ENCODE measurements at regions not wholly inside any gene's neighbourhood (a gene's known extent, or its start where the extent isn't known, plus 50 kb on each side); places are given as distances from the start of the nearest gene placed in this dataset.

DNA sequence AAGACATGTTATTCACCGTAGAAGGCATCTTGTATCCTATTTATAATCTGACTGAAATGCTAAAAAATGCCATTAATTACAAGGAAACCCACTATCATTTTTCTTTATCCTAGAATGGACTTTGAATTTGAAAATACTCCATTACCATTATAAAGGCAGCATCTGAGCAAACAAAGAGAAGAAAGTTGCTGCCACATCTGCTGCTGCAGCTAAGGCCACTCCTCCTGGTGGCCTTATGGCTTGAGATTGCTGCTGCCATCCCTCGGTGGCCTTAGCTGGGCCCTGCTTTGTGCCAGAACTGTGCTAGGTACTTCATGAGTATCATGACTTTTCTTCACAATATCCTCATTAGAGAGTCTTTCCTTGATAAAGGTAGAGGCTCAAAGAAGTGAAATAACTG is 1210.1 kb upstream of the TENM4 start:
- DNase-seq (no peak), ATAC-seq (no peak)
- Histone ChIP-seq H3K27me3 (ENCODE audit: low read depth) (no peaks in the 10 kb centered on the region), H3K9me3 (no peaks in the 10 kb centered on the region), H3K36me3 (no peaks in the 10 kb centered on the region), H3K4me1 (no peaks in the 10 kb centered on the region), H3K27ac (no peak overlapping the region), H3K4me3 (no peak overlapping the region)
- intact Hi-C loops (cut with DNase I): no loop called here
- TF ChIP-seq, protein P1, sequence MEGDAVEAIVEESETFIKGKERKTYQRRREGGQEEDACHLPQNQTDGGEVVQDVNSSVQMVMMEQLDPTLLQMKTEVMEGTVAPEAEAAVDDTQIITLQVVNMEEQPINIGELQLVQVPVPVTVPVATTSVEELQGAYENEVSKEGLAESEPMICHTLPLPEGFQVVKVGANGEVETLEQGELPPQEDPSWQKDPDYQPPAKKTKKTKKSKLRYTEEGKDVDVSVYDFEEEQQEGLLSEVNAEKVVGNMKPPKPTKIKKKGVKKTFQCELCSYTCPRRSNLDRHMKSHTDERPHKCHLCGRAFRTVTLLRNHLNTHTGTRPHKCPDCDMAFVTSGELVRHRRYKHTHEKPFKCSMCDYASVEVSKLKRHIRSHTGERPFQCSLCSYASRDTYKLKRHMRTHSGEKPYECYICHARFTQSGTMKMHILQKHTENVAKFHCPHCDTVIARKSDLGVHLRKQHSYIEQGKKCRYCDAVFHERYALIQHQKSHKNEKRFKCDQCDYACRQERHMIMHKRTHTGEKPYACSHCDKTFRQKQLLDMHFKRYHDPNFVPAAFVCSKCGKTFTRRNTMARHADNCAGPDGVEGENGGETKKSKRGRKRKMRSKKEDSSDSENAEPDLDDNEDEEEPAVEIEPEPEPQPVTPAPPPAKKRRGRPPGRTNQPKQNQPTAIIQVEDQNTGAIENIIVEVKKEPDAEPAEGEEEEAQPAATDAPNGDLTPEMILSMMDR (IDR thresholded peaks at IDR 0.05): no peak

DNA sequence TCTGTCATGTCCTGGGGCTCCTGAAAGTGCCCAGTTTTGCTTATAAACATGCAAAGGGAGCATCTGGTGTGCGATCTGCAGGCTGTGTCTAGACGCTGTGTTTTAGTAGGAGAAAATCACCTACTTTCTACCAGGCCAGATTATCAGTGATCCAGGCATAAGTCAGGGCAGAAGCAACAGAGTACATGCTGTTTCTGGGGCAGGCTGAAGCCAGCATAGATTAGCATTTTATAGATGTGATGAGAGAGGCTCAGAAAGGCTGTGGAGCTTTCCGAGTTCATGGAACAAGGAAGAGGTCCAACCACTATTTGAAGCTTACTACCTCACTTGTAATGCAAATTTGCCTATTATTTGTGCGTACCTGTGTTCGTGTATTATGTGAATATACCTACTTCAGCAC is 1208.4 kb upstream of the TENM4 start:
- no peaks in the 10 kb centered on the region for H3K9me3 ChIP-seq
- no peaks in the 10 kb centered on the region for H3K36me3 ChIP-seq
- H3K27me3 ChIP-seq (ENCODE audit: low read depth): no peaks in the 10 kb centered on the region
- H3K4me1 ChIP-seq: no peaks in the 10 kb centered on the region
- intact Hi-C loops (cut with DNase I): no loop called here
- TF ChIP-seq, protein P1 (IDR thresholded peaks at IDR 0.05): no peak
- no peak for DNase-seq
- no peak overlapping the region for H3K4me3 ChIP-seq
- H3K27ac ChIP-seq: no peak overlapping the region
- no peak for ATAC-seq

DNA sequence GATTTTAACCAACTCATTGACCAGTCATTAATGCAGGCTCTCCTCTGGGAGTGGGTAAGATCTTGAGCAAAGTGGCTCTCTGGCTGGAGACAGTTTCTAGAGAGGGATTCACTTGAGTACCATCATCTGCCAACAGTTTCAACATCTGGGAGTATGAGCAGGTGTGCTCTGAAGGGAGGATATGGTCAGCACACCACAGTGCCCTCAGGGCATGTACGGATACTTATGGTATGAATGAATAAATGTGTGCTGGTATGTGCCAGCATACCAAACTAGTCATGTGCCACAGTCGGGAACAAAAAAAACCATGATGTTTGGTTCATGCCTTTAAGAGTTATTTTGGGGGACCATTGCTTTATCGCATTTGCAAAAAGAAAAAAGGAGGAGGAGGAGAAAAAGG is 1197.5 kb upstream of the TENM4 start:
- Histone ChIP-seq H3K4me3 (no peak overlapping the region), H3K27ac (no peak overlapping the region), H3K27me3 (ENCODE audit: low read depth) (no peaks in the 10 kb centered on the region), H3K36me3 (no peaks in the 10 kb centered on the region), H3K4me1 (no peaks in the 10 kb centered on the region), H3K9me3 (no peaks in the 10 kb centered on the region)
- TF ChIP-seq, protein P1 (IDR thresholded peaks at IDR 0.05): no peak
- DNase-seq (no peak), ATAC-seq (no peak)
- intact Hi-C loops (cut with DNase I): no loop called here

DNA sequence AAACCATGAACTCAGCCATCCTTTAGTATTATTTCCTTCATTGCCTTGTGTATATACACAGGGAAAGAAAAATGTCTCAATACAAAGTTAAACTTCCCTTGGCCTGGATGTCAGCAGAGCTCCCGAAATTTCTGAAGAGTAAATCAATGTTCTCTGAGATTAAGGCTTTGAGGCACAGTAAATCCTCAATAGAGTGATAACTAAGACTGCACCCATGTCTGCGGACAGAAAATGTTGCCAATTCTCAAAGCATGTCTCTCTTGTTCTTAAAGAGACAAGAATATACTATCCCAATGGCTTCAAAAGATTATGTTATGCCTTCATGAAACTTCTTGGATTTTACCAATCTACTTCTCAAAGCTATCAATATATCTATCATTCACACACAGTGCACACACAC is 1196.7 kb upstream of the TENM4 start:
- DNase-seq (no peak), ATAC-seq (no peak)
- H3K9me3 ChIP-seq: no peaks in the 10 kb centered on the region
- no peaks in the 10 kb centered on the region for H3K36me3 ChIP-seq
- H3K27ac ChIP-seq: no peak overlapping the region
- no peaks in the 10 kb centered on the region for H3K4me1 ChIP-seq
- no peak overlapping the region for H3K4me3 ChIP-seq
- TF ChIP-seq, protein P1 (IDR thresholded peaks at IDR 0.05): no peak
- no peaks in the 10 kb centered on the region for H3K27me3 ChIP-seq (ENCODE audit: low read depth)
- intact Hi-C loops (cut with DNase I): no loop called here

DNA sequence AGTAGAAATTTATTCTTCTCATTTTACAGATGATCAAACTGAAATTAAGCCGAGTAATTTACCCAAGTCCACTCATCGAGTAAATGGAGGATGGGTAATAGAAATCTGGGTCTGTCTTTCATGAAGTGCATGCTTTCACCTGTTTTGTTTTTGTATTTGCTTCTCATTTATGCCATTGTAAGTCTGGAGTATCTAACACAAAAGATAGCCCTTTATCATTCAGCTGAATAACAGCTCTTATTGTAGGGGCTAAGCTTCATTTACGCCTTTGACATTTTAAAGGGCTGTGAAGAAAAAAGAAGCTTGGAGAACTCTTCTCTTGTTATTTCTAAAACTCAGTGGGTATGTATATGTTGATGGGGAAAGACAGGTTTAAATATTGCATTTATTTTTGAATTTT is 1196.2 kb upstream of the TENM4 start:
- intact Hi-C loops (cut with DNase I): no loop called here
- H3K4me3 ChIP-seq: no peak overlapping the region

More for the DNA sequence above, 1196.2 kb upstream of the TENM4 start:
- H3K27me3 ChIP-seq (ENCODE audit: low read depth): no peaks in the 10 kb centered on the region
- no peaks in the 10 kb centered on the region for H3K4me1 ChIP-seq
- no peaks in the 10 kb centered on the region for H3K9me3 ChIP-seq
- no peaks in the 10 kb centered on the region for H3K36me3 ChIP-seq
- DNase-seq (no peak), ATAC-seq (no peak)
- H3K27ac ChIP-seq: no peak overlapping the region
- TF ChIP-seq, protein P1 (IDR thresholded peaks at IDR 0.05): no peak

All from lower lobe of right lung (tissue), 2 donors.